Activated naive CD4-positive, alpha-beta T cell treated with anti-CD3 and anti-CD28 coated beads, Interleukin-2, amount 50 U/mL, for 72 hours (primary cell): ENCODE measurements at regions not wholly inside any gene's neighbourhood (a gene's known extent, or its start where the extent isn't known, plus 50 kb on each side); places are given as distances from the start of the nearest gene placed in this dataset.

Source experiments
- ATAC-seq, 2 donors: fragments of 150-1000 bp; cut with Tn5 transposase; 2 replicates each; pipeline ENCODE4 v1.10.0; 2021; ENCODE audit warnings: mild to moderate bottlenecking in 2 of 2, moderate library complexity in 2 of 2
- DNase-seq, 2 donors: peaks; one replicate each; pipeline ENCODE4 v3.0.0; 2021 to 2022; ENCODE audit warnings: low spot score in 2 of 2
- H3K27ac Mint-ChIP-seq, 2 donors: one replicate each; pipeline ENCODE4 v1.8.0; 2022; ENCODE audit warnings: mild to moderate bottlenecking in 2 of 2, mixed read lengths in 2 of 2
- H3K36me3 Mint-ChIP-seq, 2 donors: one replicate each; pipeline ENCODE4 v1.8.0; 2022; ENCODE audit warnings: mixed read lengths in 2 of 2
- H3K9me3 Mint-ChIP-seq, 2 donors: one replicate each; pipeline ENCODE4 v1.8.0; 2022; ENCODE audit warnings: mixed read lengths in 2 of 2

- peaks cover 7 to 10% of the 10 kb centered on the region in 2 donors for H3K36me3 Mint-ChIP-seq
- H3K27ac Mint-ChIP-seq: no peak overlapping the region
- peaks cover 6 to 18% of the 10 kb centered on the region in 2 donors for H3K9me3 Mint-ChIP-seq
- DNase-seq (no peak), ATAC-seq (no peak)
Observed at GRCh38 chr10:131703541-131703940, 197.3 kb upstream of the PPP2R2D start.

- peaks cover 6 to 18% of the 10 kb centered on the region in 2 donors for H3K9me3 Mint-ChIP-seq
- DNase-seq: no peak
- peaks cover 7 to 10% of the 10 kb centered on the region in 2 donors for H3K36me3 Mint-ChIP-seq
- no peak overlapping the region for H3K27ac Mint-ChIP-seq
- ATAC-seq: no peak
Observed at GRCh38 chr10:131703941-131704340, 196.9 kb upstream of the PPP2R2D start.

- no peak for DNase-seq
Observed at GRCh38 chr10:131706476-131706875, 194.3 kb upstream of the PPP2R2D start.

GRCh38 chr10:131706952-131707351, 193.9 kb upstream of the PPP2R2D start:
- no peak for DNase-seq

More at GRCh38 chr10:131706476-131706875, 194.3 kb upstream of the PPP2R2D start:
- Mint-ChIP-seq H3K27ac (no peak overlapping the region), H3K36me3 (peaks cover 7 to 10% of the 10 kb centered on the region in 2 donors), H3K9me3 (peaks cover 6 to 18% of the 10 kb centered on the region in 2 donors)
- no peak for ATAC-seq

GRCh38 chr10:131708225-131708880, 192.5 kb upstream of the PPP2R2D start:
- H3K9me3 Mint-ChIP-seq: peaks cover 6 to 18% of the 10 kb centered on the region in 2 donors
- ATAC-seq: no peak
- H3K27ac Mint-ChIP-seq: no peak overlapping the region
- peaks cover 7 to 10% of the 10 kb centered on the region in 2 donors for H3K36me3 Mint-ChIP-seq
- DNase-seq: no peak

More at GRCh38 chr10:131706952-131707351, 193.9 kb upstream of the PPP2R2D start:
- Mint-ChIP-seq H3K36me3 (peaks cover 7 to 10% of the 10 kb centered on the region in 2 donors), H3K27ac (no peak overlapping the region), H3K9me3 (peaks cover 6 to 18% of the 10 kb centered on the region in 2 donors)
- ATAC-seq: no peak

- Mint-ChIP-seq H3K36me3 (peaks cover 7 to 10% of the 10 kb centered on the region in 2 donors), H3K27ac (no peak overlapping the region), H3K9me3 (peaks cover 6 to 18% of the 10 kb centered on the region in 2 donors)
- DNase-seq (no peak), ATAC-seq (no peak)
Observed at GRCh38 chr10:131710142-131710861, 190.5 kb upstream of the PPP2R2D start.

- ATAC-seq (no peak), DNase-seq (no peak)
- Mint-ChIP-seq H3K27ac (no peak overlapping the region), H3K9me3 (peaks cover 0 to 2% of the 10 kb centered on the region in 2 donors), H3K36me3 (no peaks in the 10 kb centered on the region)
Observed at GRCh38 chr10:131722121-131722520, 178.7 kb upstream of the PPP2R2D start.

- no peak for DNase-seq
- H3K27ac Mint-ChIP-seq: no peak overlapping the region
- peaks cover 0 to 2% of the 10 kb centered on the region in 2 donors for H3K9me3 Mint-ChIP-seq
- H3K36me3 Mint-ChIP-seq: no peaks in the 10 kb centered on the region
- ATAC-seq: no peak
Observed at GRCh38 chr10:131722525-131723264, 178.1 kb upstream of the PPP2R2D start.

- no peak for ATAC-seq
- DNase-seq: no peak
- H3K9me3 Mint-ChIP-seq: no peaks in the 10 kb centered on the region
- no peak overlapping the region for H3K27ac Mint-ChIP-seq
- no peaks in the 10 kb centered on the region for H3K36me3 Mint-ChIP-seq
Observed at GRCh38 chr10:131723297-131724168, 177.3 kb upstream of the PPP2R2D start.

- Mint-ChIP-seq H3K27ac (no peak overlapping the region), H3K9me3 (no peaks in the 10 kb centered on the region)
Observed at GRCh38 chr10:131724169-131724545, 176.7 kb upstream of the PPP2R2D start.

GRCh38 chr10:131724891-131725580, 175.8 kb upstream of the PPP2R2D start:
- Mint-ChIP-seq H3K9me3 (no peaks in the 10 kb centered on the region), H3K36me3 (no peaks in the 10 kb centered on the region), H3K27ac (peak overlapping the region in 1 of 2 donors; percentile 47)
- ATAC-seq (no peak), DNase-seq (no peak)

More at GRCh38 chr10:131724169-131724545, 176.7 kb upstream of the PPP2R2D start:
- ATAC-seq (no peak), DNase-seq (no peak)
- no peaks in the 10 kb centered on the region for H3K36me3 Mint-ChIP-seq

- H3K27ac Mint-ChIP-seq: no peak overlapping the region
- ATAC-seq: no peak
- no peaks in the 10 kb centered on the region for H3K9me3 Mint-ChIP-seq
- H3K36me3 Mint-ChIP-seq: no peaks in the 10 kb centered on the region
- no peak for DNase-seq
Observed at GRCh38 chr10:131725581-131726069, 175.2 kb upstream of the PPP2R2D start.

GRCh38 chr10:131726076-131726880, 174.5 kb upstream of the PPP2R2D start:
- no peak for DNase-seq
- H3K9me3 Mint-ChIP-seq: no peaks in the 10 kb centered on the region
- H3K36me3 Mint-ChIP-seq: no peaks in the 10 kb centered on the region
- no peak overlapping the region for H3K27ac Mint-ChIP-seq
- ATAC-seq: no peak

- H3K36me3 Mint-ChIP-seq: no peaks in the 10 kb centered on the region
- H3K27ac Mint-ChIP-seq: no peak overlapping the region
- DNase-seq: no peak
- H3K9me3 Mint-ChIP-seq: no peaks in the 10 kb centered on the region
- no peak for ATAC-seq
Observed at GRCh38 chr10:131726967-131727366, 173.8 kb upstream of the PPP2R2D start.

- no peak for DNase-seq
Observed at GRCh38 chr10:131727560-131727959, 173.2 kb upstream of the PPP2R2D start.

More at GRCh38 chr10:131727560-131727959, 173.2 kb upstream of the PPP2R2D start:
- no peaks in the 10 kb centered on the region for H3K9me3 Mint-ChIP-seq
- peaks cover 0 to 5% of the 10 kb centered on the region in 2 donors for H3K36me3 Mint-ChIP-seq
- no peak for ATAC-seq
- no peak overlapping the region for H3K27ac Mint-ChIP-seq
